HG02938 (cell line): ENCODE measurements at regions not wholly inside any gene's neighbourhood (a gene's known extent, or its start where the extent isn't known, plus 50 kb on each side); places are given as distances from the start of the nearest gene placed in this dataset.

ENCODE experiments used
- ATAC-seq: cut with Tn5 transposase; IDR thresholded peaks from one replicate; pipeline ENCODE4 v1.9.1; 2021; ENCODE audit warnings: mild to moderate bottlenecking, moderate library complexity; ENCODE audit not compliant: unreplicated experiment

GRCh38 chr2:14123436-14124103 is 508.9 kb upstream of the LRATD1 start:
- ATAC-seq: no peak

GRCh38 chr2:14125624-14126293 is 506.8 kb upstream of the LRATD1 start:
- ATAC-seq: no peak

- no peak for ATAC-seq
These were observed 505.7 kb upstream of the LRATD1 start for GRCh38 chr2:14126846-14127245.

- no peak for ATAC-seq
These were observed 504.8 kb upstream of the LRATD1 start for GRCh38 chr2:14127765-14128164.

GRCh38 chr2:14132386-14132785 is 500.1 kb upstream of the LRATD1 start:
- no peak for ATAC-seq

GRCh38 chr2:14134771-14135170 is 497.7 kb upstream of the LRATD1 start:
- ATAC-seq: no peak

- no peak for ATAC-seq
These were observed 496.5 kb upstream of the LRATD1 start for GRCh38 chr2:14136030-14136429.

GRCh38 chr2:14137643-14138042 is 494.9 kb upstream of the LRATD1 start:
- no peak for ATAC-seq

- ATAC-seq: no peak
These were observed 492.4 kb upstream of the LRATD1 start for GRCh38 chr2:14140009-14140550.

- no peak for ATAC-seq
These were observed 489.1 kb upstream of the LRATD1 start for GRCh38 chr2:14143435-14143834.

- ATAC-seq: no peak
These were observed 484.3 kb upstream of the LRATD1 start for GRCh38 chr2:14148216-14148615.

GRCh38 chr2:14157816-14158215 is 474.7 kb upstream of the LRATD1 start:
- no peak for ATAC-seq

GRCh38 chr2:14180333-14180732 is 452.2 kb upstream of the LRATD1 start:
- ATAC-seq: no peak

- no peak for ATAC-seq
These were observed 450.1 kb upstream of the LRATD1 start for GRCh38 chr2:14182227-14182946.

- no peak for ATAC-seq
These were observed 446.6 kb upstream of the LRATD1 start for GRCh38 chr2:14185906-14186305.

- no peak for ATAC-seq
These were observed 444.1 kb upstream of the LRATD1 start for GRCh38 chr2:14188446-14188845.

- no peak for ATAC-seq
These were observed 442.6 kb upstream of the LRATD1 start for GRCh38 chr2:14189929-14190328.

- ATAC-seq: no peak
These were observed 438.3 kb upstream of the LRATD1 start for GRCh38 chr2:14194233-14194632.

- no peak for ATAC-seq
These were observed 435.2 kb upstream of the LRATD1 start for GRCh38 chr2:14197293-14197692.

- no peak for ATAC-seq
These were observed 433.5 kb upstream of the LRATD1 start for GRCh38 chr2:14199040-14199439.

GRCh38 chr2:14219306-14219705 is 413.2 kb upstream of the LRATD1 start:
- ATAC-seq: no peak

- no peak for ATAC-seq
These were observed 412.4 kb upstream of the LRATD1 start for GRCh38 chr2:14220101-14220500.
